HG03354 (cell line): ENCODE measurements at regions not wholly inside any gene's neighbourhood (a gene's known extent, or its start where the extent isn't known, plus 50 kb on each side); places are given as distances from the start of the nearest gene placed in this dataset.
A peak's percentile ranks its signal among the peaks of the same experiment; 100 is the strongest.
"Not testable (repeated sequence)": the region's sequence is repeated elsewhere in the genome, so short reads cannot be mapped to it uniquely, and the experiment has no call there.

Experiments
- ATAC-seq: cut with Tn5 transposase; IDR thresholded peaks from one replicate; pipeline ENCODE4 v1.9.1; 2021; ENCODE audit warnings: mild to moderate bottlenecking; ENCODE audit not compliant: unreplicated experiment, poor library complexity, severe bottlenecking

DNA sequence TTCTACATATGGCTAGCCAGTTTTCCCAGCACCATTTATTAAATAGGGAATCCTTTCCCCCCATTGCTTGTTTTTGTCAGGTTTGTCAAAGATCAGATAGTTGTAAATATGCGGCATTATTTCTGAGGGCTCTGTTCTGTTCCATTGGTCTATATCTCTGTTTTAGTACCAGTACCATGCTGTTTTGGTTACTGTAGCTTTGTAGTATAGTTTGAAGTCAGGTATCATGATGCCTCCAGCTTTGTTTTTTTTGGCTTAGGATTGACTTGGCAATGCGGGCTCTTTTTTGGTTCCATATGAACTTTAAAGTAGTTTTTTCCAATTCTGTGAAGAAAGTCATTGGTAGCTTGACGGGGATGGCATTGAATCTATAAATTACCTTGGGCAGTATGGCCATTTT is 60.0 kb upstream of the GPC3 start:
- not testable (repeated sequence) for ATAC-seq

DNA sequence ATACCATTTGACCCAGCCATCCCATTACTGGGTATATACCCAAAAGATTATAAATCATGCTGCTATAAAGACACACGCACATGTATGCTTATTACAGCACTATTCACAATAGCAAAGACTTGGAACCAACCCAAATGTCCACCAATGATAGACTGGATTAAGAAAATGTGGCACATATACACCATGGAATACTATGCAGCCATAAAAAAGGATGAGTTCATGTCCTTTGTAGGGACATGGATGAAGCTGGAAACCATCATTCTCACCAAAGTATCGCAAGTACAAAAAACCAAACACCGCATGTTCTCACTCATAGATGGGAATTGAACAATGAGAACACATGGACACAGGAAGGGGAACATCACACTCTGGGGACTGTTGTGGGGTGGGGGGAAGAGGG is 81.7 kb upstream of the GPC3 start:
- not testable (repeated sequence) for ATAC-seq

DNA sequence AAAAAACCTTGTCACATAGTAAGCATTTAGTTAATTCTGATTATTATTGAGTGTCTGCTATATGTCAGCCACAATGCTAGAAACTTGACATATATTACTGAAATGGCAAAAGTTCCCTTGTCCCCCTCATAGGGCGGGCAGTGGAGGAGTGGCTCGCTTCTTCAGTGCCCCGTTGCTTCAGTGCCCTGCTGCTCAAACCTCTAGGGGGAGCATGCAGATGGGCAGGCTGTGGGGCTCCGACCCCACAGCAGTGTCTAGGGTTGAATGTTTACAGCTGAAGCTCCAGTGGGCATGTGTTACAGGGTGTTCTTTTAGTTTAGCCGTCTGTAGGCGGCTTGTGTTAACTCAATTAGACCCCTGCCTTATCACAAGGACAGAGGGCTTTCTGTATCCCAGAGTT is 86.5 kb upstream of the GPC3 start:
- not testable (repeated sequence) for ATAC-seq

- no peak for ATAC-seq
These were observed 87.9 kb upstream of the GPC3 start for GRCh38 chrX:134073341-134073740.

DNA sequence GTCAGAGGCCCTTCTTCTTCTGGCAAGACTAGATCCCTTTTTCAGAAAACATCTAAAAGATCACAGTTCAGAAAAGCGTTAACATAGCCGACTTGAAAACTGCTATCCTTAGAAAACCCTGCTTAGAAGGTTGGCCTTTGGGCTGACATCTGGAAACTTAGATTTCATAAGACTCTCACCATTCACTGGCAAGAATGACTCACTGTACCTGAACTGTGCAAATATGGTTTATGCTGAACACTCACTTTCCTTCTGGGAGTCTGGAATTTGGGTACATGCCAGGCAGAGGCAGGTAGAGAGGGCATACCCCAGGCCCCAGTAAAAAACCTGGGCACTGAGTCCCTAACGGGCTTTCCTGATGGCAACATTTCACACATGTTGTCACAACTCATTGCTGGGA is 88.8 kb upstream of the GPC3 start:
- ATAC-seq: no peak

DNA sequence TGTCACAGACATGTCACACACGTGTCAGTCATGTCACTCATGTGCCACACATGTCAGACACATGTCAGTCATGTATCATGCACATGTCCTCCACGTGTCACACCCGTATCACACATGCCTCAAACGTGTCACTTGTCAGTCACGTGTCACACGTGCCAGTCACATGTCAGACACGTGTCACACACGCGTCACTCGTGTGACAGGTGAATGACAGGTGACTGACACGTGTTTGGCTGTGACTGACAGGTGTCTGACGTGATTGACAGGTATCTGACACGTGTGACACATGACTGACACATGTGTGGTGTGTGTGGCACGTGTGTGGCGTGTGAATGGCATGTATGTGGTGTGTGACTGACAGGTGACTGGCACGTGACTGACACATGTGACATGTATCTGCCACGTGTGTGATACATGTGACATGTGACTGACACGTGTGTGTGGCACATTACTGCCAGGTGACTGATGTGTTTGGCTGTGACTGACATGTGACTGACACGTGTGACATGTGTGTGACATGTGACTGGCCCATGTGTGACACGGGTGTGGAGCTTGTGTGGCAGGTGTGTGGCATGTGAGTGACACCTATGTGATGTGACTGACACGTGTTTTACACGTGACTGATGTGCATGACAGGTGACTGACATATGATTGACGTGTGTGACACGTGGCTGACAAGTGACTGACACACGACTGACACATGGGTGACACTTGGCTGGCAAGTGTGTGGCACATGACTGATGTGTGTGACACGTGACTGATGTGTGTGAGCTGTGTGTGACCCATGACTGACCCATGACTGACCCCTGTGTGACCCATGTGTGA is 90.7 kb upstream of the GPC3 start:
- ATAC-seq: no peak

DNA sequence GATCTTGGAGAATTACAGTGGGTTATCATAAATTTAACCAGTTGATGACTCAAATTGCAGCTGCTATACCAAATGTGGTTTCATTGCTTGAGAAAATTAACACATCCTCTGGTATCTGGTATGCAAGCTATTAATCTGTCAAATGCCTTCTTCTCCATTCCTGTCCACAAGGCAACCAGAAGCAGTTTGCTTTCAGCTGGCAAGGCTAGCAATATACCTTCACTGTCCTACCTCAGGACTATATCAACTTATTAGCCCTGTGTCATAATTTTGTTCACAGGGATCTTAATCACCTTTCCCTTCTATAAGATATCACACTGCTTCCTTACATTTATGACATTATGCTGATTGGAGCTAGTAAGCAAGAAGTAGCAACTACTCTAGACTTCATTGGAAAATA is 110.0 kb upstream of the GPC3 start:
- no peak for ATAC-seq

DNA sequence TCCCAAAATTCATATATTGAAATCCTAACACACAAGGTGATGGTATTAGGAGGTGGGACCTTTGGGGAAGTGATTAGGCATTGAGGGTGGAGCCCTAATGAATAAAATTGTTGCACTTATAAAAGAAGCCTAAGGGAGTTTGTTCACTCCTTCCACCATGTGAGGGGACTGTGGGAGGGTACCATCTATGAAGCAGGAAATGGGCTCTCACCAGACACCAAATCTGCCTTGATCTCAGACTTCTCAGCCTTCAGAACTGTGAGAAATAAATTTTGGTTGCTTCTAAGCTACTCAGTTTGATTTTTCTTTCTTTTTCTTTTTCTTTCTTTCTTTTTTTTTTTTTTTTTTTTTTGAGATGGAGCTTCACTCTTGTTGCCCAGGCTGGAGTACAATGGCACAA is 116.2 kb upstream of the GPC3 start:
- no peak for ATAC-seq

- ATAC-seq: no peak
These were observed 121.7 kb upstream of the CCDC160 start for GRCh38 chrX:134115270-134115669.

- no peak for ATAC-seq
These were observed 99.6 kb upstream of the CCDC160 start for GRCh38 chrX:134137341-134137740.

DNA sequence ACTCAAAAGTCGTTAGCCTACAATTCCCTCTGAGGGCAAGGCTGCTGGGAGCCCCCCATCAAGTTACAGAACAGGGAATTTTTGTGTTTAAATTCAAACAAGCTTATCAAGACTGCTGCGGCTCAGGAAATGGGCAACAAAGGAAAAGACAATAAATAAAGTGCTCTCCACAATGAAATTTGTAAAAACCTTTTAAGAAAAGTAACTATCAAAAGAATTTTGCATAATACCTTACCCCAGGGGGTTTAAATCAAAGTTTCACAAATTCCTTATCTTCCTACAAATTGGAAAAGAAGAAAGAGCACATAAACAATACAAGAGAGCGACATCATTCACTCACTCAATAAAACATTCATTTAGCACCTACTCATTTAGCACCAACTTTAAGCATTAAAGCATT is 97.9 kb upstream of the CCDC160 start:
- ATAC-seq: no peak

- peak; percentile 68 for ATAC-seq
These were observed 92.8 kb upstream of the CCDC160 start for GRCh38 chrX:134144231-134144630.

DNA sequence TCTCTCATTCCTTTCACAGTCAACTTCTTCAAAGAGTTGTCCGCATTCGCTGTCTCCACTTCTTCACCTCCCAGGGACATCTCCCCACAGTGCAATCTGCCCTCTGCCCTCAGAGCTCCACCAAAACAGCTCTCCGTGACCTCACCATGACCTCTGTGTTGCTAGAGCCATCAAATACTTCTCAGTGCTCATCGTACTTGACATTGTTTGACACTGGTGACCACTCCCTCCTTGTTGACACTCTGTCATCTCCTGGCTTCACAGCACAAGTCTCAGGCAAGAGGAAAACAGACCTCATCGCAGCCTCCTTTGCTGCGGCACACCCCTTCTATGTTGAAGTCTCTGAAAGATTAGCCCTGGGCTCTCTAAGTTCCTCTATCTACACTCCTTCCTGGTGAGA is 90.5 kb upstream of the CCDC160 start:
- ATAC-seq: no peak

- no peak for ATAC-seq
These were observed 88.8 kb upstream of the CCDC160 start for GRCh38 chrX:134148172-134148692.

- peak; percentile 30 for ATAC-seq
These were observed 78.0 kb upstream of the CCDC160 start for GRCh38 chrX:134158821-134159512.

GRCh38 chrX:134161162-134161561 is 75.8 kb upstream of the CCDC160 start:
- ATAC-seq: peak; percentile 96

- no peak for ATAC-seq
These were observed 75.0 kb upstream of the CCDC160 start for GRCh38 chrX:134162032-134162431.

DNA sequence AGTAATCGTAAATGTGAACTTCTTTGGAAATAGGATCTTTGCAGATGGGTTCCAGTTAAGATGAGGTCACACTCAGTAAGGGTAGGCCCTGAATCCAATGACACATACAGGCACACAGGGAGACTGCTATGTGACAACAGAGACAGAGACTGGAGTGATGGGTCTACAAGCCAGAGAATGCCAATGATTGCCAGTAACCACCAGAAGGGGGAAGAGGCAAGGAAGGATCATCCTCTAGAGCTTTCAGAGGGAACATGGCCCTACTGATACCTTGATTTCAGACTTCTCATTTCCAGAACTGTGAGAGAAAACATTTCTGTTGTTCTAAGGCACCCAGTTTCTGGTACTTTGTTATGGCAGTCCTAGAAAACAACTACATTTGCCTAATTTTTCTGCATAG is 73.1 kb upstream of the CCDC160 start:
- ATAC-seq: no peak

- ATAC-seq: no peak
These were observed 69.3 kb upstream of the CCDC160 start for GRCh38 chrX:134167591-134168203.

GRCh38 chrX:134171661-134172587 is 65.1 kb upstream of the CCDC160 start:
- peak; percentile 56 for ATAC-seq
